ENCODE measurements at regions not wholly inside any gene's neighbourhood (a gene's known extent, or its start where the extent isn't known, plus 50 kb on each side); places are given as distances from the start of the nearest gene placed in this dataset.

GRCh38 chr16:66166490-66166889 lies 200.0 kb upstream of the CDH5 start:
- H3K27me3 ChIP-seq (ENCODE audit: insufficient read depth, poor library complexity, severe bottlenecking): no peaks in the 10 kb centered on the region
- no peaks in the 10 kb centered on the region for H3K4me1 ChIP-seq (ENCODE audit: insufficient read depth, poor library complexity, severe bottlenecking)
- H3K36me3 ChIP-seq (ENCODE audit: low read depth): no peaks in the 10 kb centered on the region
- TF ChIP-seq, protein P1, sequence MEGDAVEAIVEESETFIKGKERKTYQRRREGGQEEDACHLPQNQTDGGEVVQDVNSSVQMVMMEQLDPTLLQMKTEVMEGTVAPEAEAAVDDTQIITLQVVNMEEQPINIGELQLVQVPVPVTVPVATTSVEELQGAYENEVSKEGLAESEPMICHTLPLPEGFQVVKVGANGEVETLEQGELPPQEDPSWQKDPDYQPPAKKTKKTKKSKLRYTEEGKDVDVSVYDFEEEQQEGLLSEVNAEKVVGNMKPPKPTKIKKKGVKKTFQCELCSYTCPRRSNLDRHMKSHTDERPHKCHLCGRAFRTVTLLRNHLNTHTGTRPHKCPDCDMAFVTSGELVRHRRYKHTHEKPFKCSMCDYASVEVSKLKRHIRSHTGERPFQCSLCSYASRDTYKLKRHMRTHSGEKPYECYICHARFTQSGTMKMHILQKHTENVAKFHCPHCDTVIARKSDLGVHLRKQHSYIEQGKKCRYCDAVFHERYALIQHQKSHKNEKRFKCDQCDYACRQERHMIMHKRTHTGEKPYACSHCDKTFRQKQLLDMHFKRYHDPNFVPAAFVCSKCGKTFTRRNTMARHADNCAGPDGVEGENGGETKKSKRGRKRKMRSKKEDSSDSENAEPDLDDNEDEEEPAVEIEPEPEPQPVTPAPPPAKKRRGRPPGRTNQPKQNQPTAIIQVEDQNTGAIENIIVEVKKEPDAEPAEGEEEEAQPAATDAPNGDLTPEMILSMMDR (IDR thresholded peaks at IDR 0.05; ENCODE audit: poor library complexity, severe bottlenecking): no peak
- DNase-seq (ENCODE audit: low spot score): no peak
- no peaks in the 10 kb centered on the region for H3K9me3 ChIP-seq (ENCODE audit: severe bottlenecking)
- no peak for ATAC-seq (ENCODE audit: low read depth)
- H3K27ac ChIP-seq (ENCODE audit: poor library complexity, severe bottlenecking): no peak overlapping the region
- no peak overlapping the region for H3K4me3 ChIP-seq (ENCODE audit: severe bottlenecking)

- no peaks in the 10 kb centered on the region for H3K27me3 ChIP-seq (ENCODE audit: insufficient read depth, poor library complexity, severe bottlenecking)
- ATAC-seq (ENCODE audit: low read depth): no peak
- no peak overlapping the region for H3K4me3 ChIP-seq (ENCODE audit: severe bottlenecking)
- TF ChIP-seq, protein P1 (IDR thresholded peaks at IDR 0.05; ENCODE audit: poor library complexity, severe bottlenecking): no peak
- no peak overlapping the region for H3K27ac ChIP-seq (ENCODE audit: poor library complexity, severe bottlenecking)
- no peaks in the 10 kb centered on the region for H3K9me3 ChIP-seq (ENCODE audit: severe bottlenecking)
- no peak for DNase-seq (ENCODE audit: low spot score)
- no peaks in the 10 kb centered on the region for H3K4me1 ChIP-seq (ENCODE audit: insufficient read depth, poor library complexity, severe bottlenecking)
- no peaks in the 10 kb centered on the region for H3K36me3 ChIP-seq (ENCODE audit: low read depth)
These were observed 200.6 kb upstream of the CDH5 start for GRCh38 chr16:66165879-66166278.

DNA sequence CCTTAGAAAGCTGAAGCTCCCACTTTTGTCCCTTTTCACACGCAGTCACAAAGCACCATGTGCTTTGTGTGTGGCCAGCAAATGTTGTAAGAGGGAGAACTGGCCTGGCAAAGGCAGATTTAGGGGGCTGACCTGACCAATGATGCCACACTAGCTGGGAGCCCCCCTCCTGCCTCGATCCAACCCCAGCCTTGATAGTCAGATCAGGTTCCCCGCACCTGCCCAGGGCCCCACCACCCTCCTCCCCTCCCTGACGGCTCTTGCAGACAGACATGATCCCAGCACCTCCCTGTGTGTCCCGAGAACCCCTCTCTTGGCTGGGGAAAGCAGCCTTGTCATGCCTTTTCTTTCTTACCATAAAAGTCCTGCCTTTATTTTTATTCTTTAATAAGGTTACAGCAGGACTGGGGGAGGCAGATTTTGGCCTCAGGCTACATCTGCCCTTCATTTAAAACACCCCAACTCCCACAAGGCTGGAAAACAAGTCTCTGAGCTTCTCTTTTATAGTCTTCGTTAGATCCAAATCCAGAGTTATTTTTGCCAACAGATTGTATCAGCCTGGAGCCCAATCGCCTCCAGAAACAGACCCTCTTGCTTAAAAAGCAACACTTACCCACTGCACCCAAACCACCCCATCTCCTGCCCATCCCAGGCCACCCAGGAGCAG lies 201.8 kb upstream of the CDH5 start:
- DNase-seq (ENCODE audit: low spot score) (no peak), ATAC-seq (ENCODE audit: low read depth) (no peak)
- TF ChIP-seq, protein P1 (IDR thresholded peaks at IDR 0.05; ENCODE audit: poor library complexity, severe bottlenecking): no peak
- Histone ChIP-seq H3K27ac (ENCODE audit: poor library complexity, severe bottlenecking) (no peak overlapping the region), H3K4me3 (ENCODE audit: severe bottlenecking) (no peak overlapping the region), H3K4me1 (ENCODE audit: insufficient read depth, poor library complexity, severe bottlenecking) (no peaks in the 10 kb centered on the region), H3K9me3 (ENCODE audit: severe bottlenecking) (no peaks in the 10 kb centered on the region), H3K36me3 (ENCODE audit: low read depth) (no peaks in the 10 kb centered on the region), H3K27me3 (ENCODE audit: insufficient read depth, poor library complexity, severe bottlenecking) (no peaks in the 10 kb centered on the region)

DNA sequence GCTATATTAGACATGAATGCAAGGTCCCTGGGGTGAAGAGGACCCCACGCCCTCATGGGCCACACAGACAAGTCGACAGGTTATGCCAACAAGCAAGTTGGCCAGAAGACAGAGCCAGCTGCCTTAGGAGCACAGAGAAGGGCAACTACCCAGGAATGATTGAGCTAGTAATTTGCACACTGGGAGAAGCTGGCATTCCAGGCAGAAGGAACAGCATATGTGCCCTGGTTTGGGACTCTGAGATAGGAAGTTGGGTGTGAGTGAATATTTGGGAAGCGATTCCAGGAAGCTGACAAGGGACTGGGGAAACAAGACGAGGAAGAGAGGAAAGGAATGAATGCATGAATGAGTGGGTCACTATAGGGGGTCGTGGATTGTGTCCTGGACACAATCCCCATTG lies 203.7 kb upstream of the CDH5 start:
- ATAC-seq (ENCODE audit: low read depth) (no peak), DNase-seq (ENCODE audit: low spot score) (no peak)
- H3K4me1 ChIP-seq (ENCODE audit: insufficient read depth, poor library complexity, severe bottlenecking): no peaks in the 10 kb centered on the region
- no peaks in the 10 kb centered on the region for H3K27me3 ChIP-seq (ENCODE audit: insufficient read depth, poor library complexity, severe bottlenecking)
- H3K27ac ChIP-seq (ENCODE audit: poor library complexity, severe bottlenecking): no peak overlapping the region
- no peaks in the 10 kb centered on the region for H3K9me3 ChIP-seq (ENCODE audit: severe bottlenecking)
- no peaks in the 10 kb centered on the region for H3K36me3 ChIP-seq (ENCODE audit: low read depth)
- TF ChIP-seq, protein P1 (IDR thresholded peaks at IDR 0.05; ENCODE audit: poor library complexity, severe bottlenecking): no peak
- H3K4me3 ChIP-seq (ENCODE audit: severe bottlenecking): no peak overlapping the region

GRCh38 chr16:66161942-66162341 lies 204.5 kb upstream of the CDH5 start:
- H3K9me3 ChIP-seq (ENCODE audit: severe bottlenecking): no peaks in the 10 kb centered on the region
- no peaks in the 10 kb centered on the region for H3K27me3 ChIP-seq (ENCODE audit: insufficient read depth, poor library complexity, severe bottlenecking)
- no peak for ATAC-seq (ENCODE audit: low read depth)
- DNase-seq (ENCODE audit: low spot score): no peak
- TF ChIP-seq, protein P1 (IDR thresholded peaks at IDR 0.05; ENCODE audit: poor library complexity, severe bottlenecking): no peak
- H3K4me3 ChIP-seq (ENCODE audit: severe bottlenecking): no peak overlapping the region
- no peak overlapping the region for H3K27ac ChIP-seq (ENCODE audit: poor library complexity, severe bottlenecking)
- H3K36me3 ChIP-seq (ENCODE audit: low read depth): no peaks in the 10 kb centered on the region
- no peaks in the 10 kb centered on the region for H3K4me1 ChIP-seq (ENCODE audit: insufficient read depth, poor library complexity, severe bottlenecking)
